ENCODE measurements at regions not wholly inside any gene's neighbourhood (a gene's known extent, or its start where the extent isn't known, plus 50 kb on each side); places are given as distances from the start of the nearest gene placed in this dataset.

GRCh38 chr6:84464471-84464870, 237.0 kb upstream of the CEP162 start:
- Mint-ChIP-seq H3K4me3 (no peak overlapping the region), H3K27me3 (ENCODE audit: insufficient read depth, low read depth, poor library complexity) (peaks cover 2% of the 10 kb centered on the region), H3K4me1 (peaks cover 3% of the 10 kb centered on the region; the same call in 1 of the 3 replicates), H3K9me3 (no peaks in the 10 kb centered on the region; the same call in 2 of the 3 replicates), H3K36me3 (ENCODE audit: low read depth) (no peaks in the 10 kb centered on the region), H3K27ac (no peak overlapping the region)
- H3K27me3 ChIP-seq (ENCODE audit: insufficient read depth), result no peaks in the 10 kb centered on the region
- DNase-seq (ENCODE audit: low spot score) (no peak), ATAC-seq (no peak)
- H3K36me3 ChIP-seq (ENCODE audit: insufficient read depth), result no peaks in the 10 kb centered on the region
- no peak overlapping the region for H3K4me3 ChIP-seq
- H3K27ac ChIP-seq (ENCODE audit: low read depth), result no peak overlapping the region
- H2AFZ ChIP-seq, result no peak overlapping the region
- H3K4me1 ChIP-seq (ENCODE audit: insufficient read depth), result no peaks in the 10 kb centered on the region
- TF ChIP-seq STAT1 (IDR thresholded peaks at IDR 0.05; ENCODE audit: unreplicated experiment) (no peak), REST (IDR thresholded peaks at IDR 0.05; ENCODE audit: unreplicated experiment) (no peak), CREB1 (CRISPR knock-in tag; IDR thresholded peaks at IDR 0.05; ENCODE audit: low read depth) (no peak), ZNF331 (CRISPR knock-in tag; IDR thresholded peaks at IDR 0.05; ENCODE audit: low read depth) (no peak), EZH2 (IDR thresholded peaks at IDR 0.05; ENCODE audit: low read depth, unreplicated experiment) (no peak), ZNF462 (CRISPR knock-in tag; IDR thresholded peaks at IDR 0.05) (no peak)
- no peaks in the 10 kb centered on the region for H4K20me1 ChIP-seq (replicated peaks; ENCODE audit: insufficient read depth)
- H3F3A ChIP-seq (replicated peaks; ENCODE audit: low read depth), result no peaks in the 10 kb centered on the region
- peaks cover 5% of the 10 kb centered on the region for H3K9me2 ChIP-seq (ENCODE audit: insufficient read depth)
- H3K4me2 ChIP-seq, result no peak overlapping the region
- no peaks in the 10 kb centered on the region for H3K79me2 ChIP-seq (replicated peaks; ENCODE audit: insufficient read depth)
